ENCODE measurements at regions not wholly inside any gene's neighbourhood (a gene's known extent, or its start where the extent isn't known, plus 50 kb on each side); places are given as distances from the start of the nearest gene placed in this dataset.
"Not testable (repeated sequence)": the region's sequence is repeated elsewhere in the genome, so short reads cannot be mapped to it uniquely, and the experiment has no call there.

- DNase-seq (ENCODE audit: low read depth in 2 of 2): no peak
- H3K4me3 ChIP-seq (replicated peaks in 1 of 2; ENCODE audit: low read depth in 2 of 2, low read length in 2 of 2): no peak overlapping the region
- TF ChIP-seq, protein P1, sequence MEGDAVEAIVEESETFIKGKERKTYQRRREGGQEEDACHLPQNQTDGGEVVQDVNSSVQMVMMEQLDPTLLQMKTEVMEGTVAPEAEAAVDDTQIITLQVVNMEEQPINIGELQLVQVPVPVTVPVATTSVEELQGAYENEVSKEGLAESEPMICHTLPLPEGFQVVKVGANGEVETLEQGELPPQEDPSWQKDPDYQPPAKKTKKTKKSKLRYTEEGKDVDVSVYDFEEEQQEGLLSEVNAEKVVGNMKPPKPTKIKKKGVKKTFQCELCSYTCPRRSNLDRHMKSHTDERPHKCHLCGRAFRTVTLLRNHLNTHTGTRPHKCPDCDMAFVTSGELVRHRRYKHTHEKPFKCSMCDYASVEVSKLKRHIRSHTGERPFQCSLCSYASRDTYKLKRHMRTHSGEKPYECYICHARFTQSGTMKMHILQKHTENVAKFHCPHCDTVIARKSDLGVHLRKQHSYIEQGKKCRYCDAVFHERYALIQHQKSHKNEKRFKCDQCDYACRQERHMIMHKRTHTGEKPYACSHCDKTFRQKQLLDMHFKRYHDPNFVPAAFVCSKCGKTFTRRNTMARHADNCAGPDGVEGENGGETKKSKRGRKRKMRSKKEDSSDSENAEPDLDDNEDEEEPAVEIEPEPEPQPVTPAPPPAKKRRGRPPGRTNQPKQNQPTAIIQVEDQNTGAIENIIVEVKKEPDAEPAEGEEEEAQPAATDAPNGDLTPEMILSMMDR (IDR thresholded peaks at IDR 0.05; ENCODE audit: low read depth, low read length): no peak
Measured at GRCh38 chr3:51610708-51611107, 60.3 kb upstream of the TEX264 start.

- TF ChIP-seq, protein P1 (IDR thresholded peaks at IDR 0.05; ENCODE audit: low read depth, low read length): no peak
- no peak for DNase-seq (ENCODE audit: low read depth in 2 of 2)
- no peak overlapping the region for H3K4me3 ChIP-seq (replicated peaks in 1 of 2; ENCODE audit: low read depth in 2 of 2, low read length in 2 of 2)
Measured at GRCh38 chr3:51617597-51617996, 53.5 kb upstream of the TEX264 start.

- not testable (repeated sequence) for DNase-seq (ENCODE audit: low read depth in 2 of 2)
Measured at GRCh38 chr3:51618038-51618437, 53.0 kb upstream of the TEX264 start.

GRCh38 chr3:51618496-51618895 is 52.6 kb upstream of the TEX264 start:
- DNase-seq (ENCODE audit: low read depth in 2 of 2): no peak

More at GRCh38 chr3:51618038-51618437, 53.0 kb upstream of the TEX264 start:
- not testable (repeated sequence) for H3K4me3 ChIP-seq (replicated peaks in 1 of 2; ENCODE audit: low read depth in 2 of 2, low read length in 2 of 2)

DNA sequence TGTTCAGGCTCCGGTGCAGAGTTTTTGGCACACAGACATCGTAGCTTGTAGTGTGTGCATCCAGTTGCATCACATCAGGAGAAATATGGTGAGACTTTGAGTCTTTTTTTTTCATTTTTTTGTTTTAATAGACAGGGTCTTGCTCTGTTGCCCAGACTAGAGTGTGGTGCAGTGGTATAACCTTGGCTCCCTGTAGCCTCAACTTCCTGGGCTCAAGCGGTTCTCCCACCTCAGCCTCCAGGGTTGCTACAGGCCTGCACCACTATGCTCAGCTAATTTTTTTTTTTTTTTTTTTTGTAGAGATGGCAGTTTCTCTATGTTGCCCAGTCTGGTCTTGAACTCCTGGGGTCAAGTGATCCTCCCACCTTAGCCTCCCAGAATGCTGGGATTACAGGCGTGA is 51.1 kb upstream of the TEX264 start:
- DNase-seq (ENCODE audit: low read depth in 2 of 2): no peak
- no peak overlapping the region for H3K4me3 ChIP-seq (replicated peaks in 1 of 2; ENCODE audit: low read depth in 2 of 2, low read length in 2 of 2)
- TF ChIP-seq, protein P1 (IDR thresholded peaks at IDR 0.05; ENCODE audit: low read depth, low read length): no peak

More at GRCh38 chr3:51618496-51618895, 52.6 kb upstream of the TEX264 start:
- TF ChIP-seq, protein P1 (IDR thresholded peaks at IDR 0.05; ENCODE audit: low read depth, low read length): no peak
- H3K4me3 ChIP-seq (replicated peaks in 1 of 2; ENCODE audit: low read depth in 2 of 2, low read length in 2 of 2): no peak overlapping the region

- no peak overlapping the region for H3K4me3 ChIP-seq (replicated peaks in 1 of 2; ENCODE audit: low read depth in 2 of 2, low read length in 2 of 2)
- DNase-seq (ENCODE audit: low read depth in 2 of 2): peak; percentile 30 to 44
- TF ChIP-seq, protein P1 (IDR thresholded peaks at IDR 0.05; ENCODE audit: low read depth, low read length): no peak
Measured at GRCh38 chr3:51620543-51620942, 50.5 kb upstream of the TEX264 start.

DNA sequence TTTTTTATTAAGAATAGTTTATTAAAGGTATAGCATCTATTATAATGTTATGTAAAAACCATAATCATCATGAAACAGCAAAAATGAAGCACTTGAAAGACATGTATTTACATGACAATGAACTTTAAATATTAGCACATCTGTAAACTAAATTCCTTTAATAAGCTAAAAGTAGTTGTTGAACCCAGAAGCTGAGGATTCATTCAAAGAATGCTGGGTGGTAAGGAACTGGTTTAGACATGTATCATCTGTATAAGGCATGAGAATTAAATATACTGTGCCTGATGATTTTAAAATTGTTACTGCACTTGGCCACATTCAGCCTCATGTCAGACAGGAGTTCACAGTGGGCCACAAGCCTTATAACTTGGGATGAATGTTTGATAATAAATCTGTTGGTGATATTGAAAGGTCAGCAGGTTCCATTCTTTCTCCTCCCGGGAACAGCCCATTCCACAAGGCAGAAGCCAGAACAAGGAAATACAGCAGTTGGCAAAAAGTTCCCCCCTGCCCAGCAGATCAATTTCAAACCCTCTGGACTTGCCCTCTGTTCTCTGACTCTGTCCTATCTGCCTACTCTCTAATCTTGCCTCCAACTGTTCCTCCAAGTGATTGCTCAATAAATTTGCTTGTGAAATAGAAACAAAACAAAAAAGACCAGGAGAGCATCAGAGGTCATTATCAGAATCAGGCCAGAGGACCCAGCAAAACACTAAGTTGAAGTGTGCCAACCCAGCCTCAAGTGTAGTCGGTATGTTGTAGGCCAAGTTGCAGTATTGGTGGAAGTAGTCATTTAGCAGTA is 49.8 kb upstream of the TEX264 start:
- peak; percentile 20 to 46 for DNase-seq (ENCODE audit: low read depth in 2 of 2)
- TF ChIP-seq, protein P1 (IDR thresholded peaks at IDR 0.05; ENCODE audit: low read depth, low read length): no peak
- no peak overlapping the region for H3K4me3 ChIP-seq (replicated peaks in 1 of 2; ENCODE audit: low read depth in 2 of 2, low read length in 2 of 2)
